ENCODE measurements at regions not wholly inside any gene's neighbourhood (a gene's known extent, or its start where the extent isn't known, plus 50 kb on each side); places are given as distances from the start of the nearest gene placed in this dataset.

DNA sequence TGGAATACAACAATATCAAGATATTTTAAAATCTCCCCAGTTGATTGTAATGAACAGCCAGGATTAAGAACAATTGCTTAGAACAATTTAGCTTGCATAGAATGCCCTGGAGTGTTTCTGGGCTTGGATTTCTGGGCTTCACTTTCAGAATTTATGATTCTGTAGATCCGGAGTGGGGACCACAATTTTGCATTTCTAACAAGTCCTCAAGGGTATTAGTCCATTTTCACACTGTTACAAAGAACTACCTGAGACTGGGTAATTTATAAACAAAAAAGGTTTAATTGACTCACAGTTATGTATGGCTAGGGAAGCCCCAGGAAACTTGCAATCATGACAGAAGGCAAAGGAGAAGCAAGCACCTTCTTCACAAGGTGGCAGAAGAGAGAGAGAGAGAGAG, 54.3 kb upstream of the MYRIP start:
- no peaks in the 10 kb centered on the region for H3K9me3 ChIP-seq
- CTCF ChIA-PET = no interaction called here
- H3K27me3 Mint-ChIP-seq (ENCODE audit: insufficient read depth, unreplicated experiment) = no peaks in the 10 kb centered on the region
- no peaks in the 10 kb centered on the region for H3K36me3 Mint-ChIP-seq (ENCODE audit: insufficient read depth, unreplicated experiment)
- intact Hi-C loops (cut with micrococcal nuclease; ENCODE audit: unreplicated experiment) = no loop called here
- no peaks in the 10 kb centered on the region for H3K27me3 ChIP-seq (replicated peaks; ENCODE audit: control insufficient read depth, insufficient read depth, low read length)
- no peak overlapping the region for H3K4me3 ChIP-seq (ENCODE audit: low read depth, low read length)
- no peak overlapping the region for H3K4me3 Mint-ChIP-seq (ENCODE audit: unreplicated experiment)
- BruUV-seq (replicated peaks) = no TSS peak
- H3K36me3 ChIP-seq (ENCODE audit: control insufficient read depth, insufficient read depth, low read length) = no peaks in the 10 kb centered on the region
- DNase-seq = no peak
- TF ChIP-seq, protein P1, sequence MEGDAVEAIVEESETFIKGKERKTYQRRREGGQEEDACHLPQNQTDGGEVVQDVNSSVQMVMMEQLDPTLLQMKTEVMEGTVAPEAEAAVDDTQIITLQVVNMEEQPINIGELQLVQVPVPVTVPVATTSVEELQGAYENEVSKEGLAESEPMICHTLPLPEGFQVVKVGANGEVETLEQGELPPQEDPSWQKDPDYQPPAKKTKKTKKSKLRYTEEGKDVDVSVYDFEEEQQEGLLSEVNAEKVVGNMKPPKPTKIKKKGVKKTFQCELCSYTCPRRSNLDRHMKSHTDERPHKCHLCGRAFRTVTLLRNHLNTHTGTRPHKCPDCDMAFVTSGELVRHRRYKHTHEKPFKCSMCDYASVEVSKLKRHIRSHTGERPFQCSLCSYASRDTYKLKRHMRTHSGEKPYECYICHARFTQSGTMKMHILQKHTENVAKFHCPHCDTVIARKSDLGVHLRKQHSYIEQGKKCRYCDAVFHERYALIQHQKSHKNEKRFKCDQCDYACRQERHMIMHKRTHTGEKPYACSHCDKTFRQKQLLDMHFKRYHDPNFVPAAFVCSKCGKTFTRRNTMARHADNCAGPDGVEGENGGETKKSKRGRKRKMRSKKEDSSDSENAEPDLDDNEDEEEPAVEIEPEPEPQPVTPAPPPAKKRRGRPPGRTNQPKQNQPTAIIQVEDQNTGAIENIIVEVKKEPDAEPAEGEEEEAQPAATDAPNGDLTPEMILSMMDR (IDR thresholded peaks at IDR 0.05; ENCODE audit: insufficient read depth in 1 of 2, low read depth in 1 of 2, low read length in 1 of 2, severe bottlenecking in 1 of 2, unreplicated experiment in 1 of 2) = no peak
- no peaks in the 10 kb centered on the region; the same call in 1 of the 2 replicates for H3K4me1 ChIP-seq
- no peaks in the 10 kb centered on the region for H3K9me3 Mint-ChIP-seq (ENCODE audit: unreplicated experiment)
- peaks cover 14% of the 10 kb centered on the region for H3K4me1 Mint-ChIP-seq (ENCODE audit: low read depth, unreplicated experiment)
- POLR2A ChIA-PET = no interaction called here
- no peak overlapping the region for H3K27ac Mint-ChIP-seq (ENCODE audit: unreplicated experiment)

DNA sequence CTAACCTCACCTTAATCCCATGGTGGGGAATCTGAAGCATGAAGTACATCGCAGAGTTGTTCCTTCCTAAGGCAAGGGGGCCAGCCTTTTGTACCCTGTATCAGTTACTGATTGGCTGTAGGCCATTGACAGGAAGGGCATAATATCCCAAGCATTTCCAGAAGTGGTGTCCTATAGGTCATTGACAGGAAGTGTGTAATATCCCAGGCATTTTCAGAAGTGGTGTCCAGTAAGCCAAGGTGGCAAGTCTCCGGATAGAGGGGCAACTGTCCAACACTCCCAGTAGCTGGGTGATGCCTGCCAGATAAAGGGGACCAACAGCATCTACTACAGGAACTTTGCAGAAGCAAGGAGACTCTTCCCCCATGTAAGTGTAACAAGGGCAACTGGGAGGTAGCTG, 52.1 kb upstream of the MYRIP start:
- ChIA-PET POLR2A (no interaction called here), CTCF (no interaction called here)
- H3K27me3 ChIP-seq (replicated peaks; ENCODE audit: control insufficient read depth, insufficient read depth, low read length) = no peaks in the 10 kb centered on the region
- no TSS peak for BruUV-seq (replicated peaks)
- no peak for DNase-seq
- H3K4me1 ChIP-seq = no peaks in the 10 kb centered on the region; the same call in 1 of the 2 replicates
- no peak overlapping the region for H3K4me3 Mint-ChIP-seq (ENCODE audit: unreplicated experiment)
- H3K4me3 ChIP-seq (ENCODE audit: low read depth, low read length) = no peak overlapping the region
- H3K9me3 ChIP-seq = no peaks in the 10 kb centered on the region
- H3K9me3 Mint-ChIP-seq (ENCODE audit: unreplicated experiment) = no peaks in the 10 kb centered on the region
- H3K27ac Mint-ChIP-seq (ENCODE audit: unreplicated experiment) = no peak overlapping the region
- H3K4me1 Mint-ChIP-seq (ENCODE audit: low read depth, unreplicated experiment) = peaks cover 8% of the 10 kb centered on the region
- H3K36me3 Mint-ChIP-seq (ENCODE audit: insufficient read depth, unreplicated experiment) = no peaks in the 10 kb centered on the region
- TF ChIP-seq, protein P1 (IDR thresholded peaks at IDR 0.05; ENCODE audit: insufficient read depth in 1 of 2, low read depth in 1 of 2, low read length in 1 of 2, severe bottlenecking in 1 of 2, unreplicated experiment in 1 of 2) = no peak
- H3K36me3 ChIP-seq (ENCODE audit: control insufficient read depth, insufficient read depth, low read length) = no peaks in the 10 kb centered on the region
- intact Hi-C loops (cut with micrococcal nuclease; ENCODE audit: unreplicated experiment) = no loop called here
- H3K27me3 Mint-ChIP-seq (ENCODE audit: insufficient read depth, unreplicated experiment) = peaks cover 3% of the 10 kb centered on the region

Measured in Caco-2 (cell line).